MM.1S (cell line): ENCODE measurements at regions not wholly inside any gene's neighbourhood (a gene's known extent, or its start where the extent isn't known, plus 50 kb on each side); places are given as distances from the start of the nearest gene placed in this dataset.

Experiments used
- DNase-seq: peaks from one replicate; pipeline ENCODE4 v3.0.0-alpha.2; 2015
- H2AFZ ChIP-seq: fragments of 300-600 bp; sonication (generic); 2 replicates; pipeline ENCODE4 v1.6.0; 2016; ENCODE audit warnings: antibody characterized with exemption, low read length
- H3F3A ChIP-seq: fragments of 300-600 bp; sonication (generic); 2 replicates; pipeline ENCODE4 v1.6.1; 2016; ENCODE audit warnings: mild to moderate bottlenecking, antibody characterized with exemption, low read length, moderate library complexity, mixed read lengths; ENCODE audit not compliant: insufficient read depth
- H3K27ac ChIP-seq: fragments of 300-600 bp; sonication (generic); 2 replicates; pipeline ENCODE4 v1.5.1; 2016; ENCODE audit warnings: mild to moderate bottlenecking, low read length
- H3K27me3 ChIP-seq: fragments of 300-600 bp; sonication (generic); replicated peaks from 2 replicates; pipeline ENCODE4 v1.6.0; 2016; ENCODE audit warnings: low read length; ENCODE audit not compliant: insufficient read depth
- H3K36me3 ChIP-seq: fragments of 300-600 bp; sonication (generic); replicated peaks from 2 replicates; pipeline ENCODE4 v1.6.1; 2016; ENCODE audit warnings: mild to moderate bottlenecking, low read length, mixed read lengths; ENCODE audit not compliant: insufficient read depth
- H3K4me1 ChIP-seq: fragments of 300-600 bp; sonication (generic); 2 replicates; pipeline ENCODE4 v1.6.1; 2016; ENCODE audit warnings: low read length, mixed read lengths
- H3K4me2 ChIP-seq: fragments of 300-600 bp; sonication (generic); 2 replicates; pipeline ENCODE4 v1.6.0; 2016; ENCODE audit warnings: low read depth, low read length
- H3K4me3 ChIP-seq: fragments of 300-600 bp; sonication (generic); 2 replicates; pipeline ENCODE4 v1.5.1; 2016; ENCODE audit warnings: low read length, mixed read lengths
- H3K79me2 ChIP-seq: fragments of 300-600 bp; sonication (generic); 2 replicates; pipeline ENCODE4 v1.6.1; 2016; ENCODE audit warnings: mixed run types, low read length, mixed read lengths
- H3K9ac ChIP-seq: fragments of 300-600 bp; sonication (generic); 2 replicates; pipeline ENCODE4 v1.6.1; 2016; ENCODE audit warnings: low read length, mixed read lengths
- H3K9me2 ChIP-seq: fragments of 300-600 bp; sonication (generic); replicated peaks from 2 replicates; pipeline ENCODE4 v1.6.1; 2016; ENCODE audit warnings: mild to moderate bottlenecking, low read length, mixed read lengths; ENCODE audit not compliant: insufficient read depth
- H3K9me3 ChIP-seq: fragments of 300-600 bp; sonication (generic); replicated peaks from 2 replicates; pipeline ENCODE4 v1.6.1; 2016; ENCODE audit warnings: mild to moderate bottlenecking, low read length, mixed read lengths; ENCODE audit not compliant: insufficient read depth
- H4K20me1 ChIP-seq: fragments of 300-600 bp; sonication (generic); 2 replicates; pipeline ENCODE4 v1.6.1; 2016; ENCODE audit warnings: mild to moderate bottlenecking, low read length, moderate library complexity, mixed read lengths; ENCODE audit not compliant: insufficient read depth
- EZH2 ChIP-seq: fragments of 300-600 bp; sonication (generic); optimal IDR thresholded peaks from 2 replicates; pipeline ENCODE3; 2017; ENCODE audit warnings: low read depth, mild to moderate bottlenecking, antibody characterized with exemption, low read length, mixed read lengths
- EZH2phosphoT487 ChIP-seq: fragments of 300-600 bp; sonication (generic); IDR thresholded peaks from 2 replicates; pipeline ENCODE4 v1.6.1; 2018; ENCODE audit warnings: antibody characterized with exemption, low read length
- TF ChIP-seq, protein P1 (sequence below): fragments of 300-600 bp; sonication (generic); IDR thresholded peaks from 2 replicates; pipeline ENCODE4 v1.5.1; 2016; ENCODE audit warnings: antibody characterized with exemption, low read length, mixed read lengths

DNA sequence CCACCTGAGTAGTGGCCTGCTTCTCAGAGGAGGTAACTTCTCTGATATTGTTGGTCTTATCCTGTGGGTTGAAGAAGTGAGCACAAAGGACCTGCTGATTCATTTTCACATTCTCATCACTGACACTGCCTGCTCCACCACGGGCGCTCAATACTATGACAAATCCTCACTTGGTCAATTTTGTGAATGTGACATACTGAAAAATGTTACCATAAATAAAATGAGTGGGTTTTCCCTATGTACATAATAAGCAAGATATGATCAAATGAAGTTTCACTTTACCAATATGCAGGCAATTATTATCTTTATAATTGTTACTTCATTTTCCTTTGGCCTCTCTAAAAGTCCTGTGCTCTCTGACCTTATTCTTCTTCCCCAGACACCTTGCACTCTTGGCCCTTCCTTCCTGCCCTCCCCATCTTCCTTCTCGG, 71.5 kb upstream of the RIPOR2 start:
- H3K9ac ChIP-seq: no peak overlapping the region

DNA sequence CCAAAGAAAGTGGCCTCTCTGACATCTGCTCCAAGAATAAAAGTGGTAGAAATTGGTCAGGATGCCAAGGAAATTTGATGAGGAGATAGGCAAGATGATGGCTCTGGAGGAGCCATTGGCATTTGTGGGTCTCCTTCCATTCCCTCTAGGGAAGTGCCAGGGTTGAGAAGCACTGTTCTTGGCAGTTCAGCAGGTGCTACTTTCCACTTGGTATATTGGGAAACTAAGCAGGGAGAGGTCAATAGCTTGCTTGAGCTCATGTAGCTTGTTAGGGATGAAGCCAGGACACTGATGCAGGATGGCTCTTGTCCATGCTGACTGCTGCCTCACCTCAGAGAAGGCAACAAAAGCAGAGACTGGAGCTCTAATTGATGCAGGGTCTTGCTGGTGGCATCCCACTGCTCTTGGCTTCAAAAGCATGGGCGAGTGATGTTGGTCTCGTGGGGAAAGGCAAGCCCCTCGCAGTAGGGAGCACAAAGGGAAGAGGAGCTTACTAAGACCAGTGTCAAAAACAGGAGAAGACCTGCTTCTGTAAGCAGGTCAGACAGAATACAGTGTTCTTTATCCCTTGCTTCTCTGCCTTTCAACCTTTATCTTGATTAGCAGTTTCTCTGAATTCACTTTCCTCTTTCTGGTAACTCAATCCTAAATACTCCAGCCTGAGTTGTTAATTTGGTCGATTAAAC, 73.1 kb upstream of the RIPOR2 start:
- TF ChIP-seq, protein P1, sequence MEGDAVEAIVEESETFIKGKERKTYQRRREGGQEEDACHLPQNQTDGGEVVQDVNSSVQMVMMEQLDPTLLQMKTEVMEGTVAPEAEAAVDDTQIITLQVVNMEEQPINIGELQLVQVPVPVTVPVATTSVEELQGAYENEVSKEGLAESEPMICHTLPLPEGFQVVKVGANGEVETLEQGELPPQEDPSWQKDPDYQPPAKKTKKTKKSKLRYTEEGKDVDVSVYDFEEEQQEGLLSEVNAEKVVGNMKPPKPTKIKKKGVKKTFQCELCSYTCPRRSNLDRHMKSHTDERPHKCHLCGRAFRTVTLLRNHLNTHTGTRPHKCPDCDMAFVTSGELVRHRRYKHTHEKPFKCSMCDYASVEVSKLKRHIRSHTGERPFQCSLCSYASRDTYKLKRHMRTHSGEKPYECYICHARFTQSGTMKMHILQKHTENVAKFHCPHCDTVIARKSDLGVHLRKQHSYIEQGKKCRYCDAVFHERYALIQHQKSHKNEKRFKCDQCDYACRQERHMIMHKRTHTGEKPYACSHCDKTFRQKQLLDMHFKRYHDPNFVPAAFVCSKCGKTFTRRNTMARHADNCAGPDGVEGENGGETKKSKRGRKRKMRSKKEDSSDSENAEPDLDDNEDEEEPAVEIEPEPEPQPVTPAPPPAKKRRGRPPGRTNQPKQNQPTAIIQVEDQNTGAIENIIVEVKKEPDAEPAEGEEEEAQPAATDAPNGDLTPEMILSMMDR: no peak
- no peak for TF ChIP-seq EZH2phosphoT487
- no peak for TF ChIP-seq EZH2
- Histone ChIP-seq H3K9me2 (no peaks in the 10 kb centered on the region), H3F3A (no peaks in the 10 kb centered on the region), H3K9me3 (no peaks in the 10 kb centered on the region), H3K36me3 (no peaks in the 10 kb centered on the region), H4K20me1 (no peaks in the 10 kb centered on the region), H2AFZ (no peak overlapping the region), H3K79me2 (no peaks in the 10 kb centered on the region), H3K4me2 (no peak overlapping the region), H3K27ac (no peak overlapping the region), H3K9ac (no peak overlapping the region), H3K4me1 (peaks cover 12% of the 10 kb centered on the region), H3K4me3 (no peak overlapping the region), H3K27me3 (no peaks in the 10 kb centered on the region)
- DNase-seq: no peak

More for the DNA sequence above, 71.5 kb upstream of the RIPOR2 start:
- H3K27me3 ChIP-seq: no peaks in the 10 kb centered on the region
- no peak overlapping the region for H3K4me2 ChIP-seq
- no peaks in the 10 kb centered on the region for H3K36me3 ChIP-seq
- H3K9me2 ChIP-seq: no peaks in the 10 kb centered on the region
- TF ChIP-seq EZH2 (no peak), EZH2phosphoT487 (no peak)
- TF ChIP-seq, protein P1: no peak
- H3K4me3 ChIP-seq: no peak overlapping the region
- DNase-seq: no peak
- no peak overlapping the region for H2AFZ ChIP-seq
- H3F3A ChIP-seq: no peaks in the 10 kb centered on the region
- no peak overlapping the region for H3K27ac ChIP-seq
- H3K9me3 ChIP-seq: no peaks in the 10 kb centered on the region
- H3K4me1 ChIP-seq: peaks cover 12% of the 10 kb centered on the region
- H3K79me2 ChIP-seq: no peaks in the 10 kb centered on the region
- no peaks in the 10 kb centered on the region for H4K20me1 ChIP-seq

DNA sequence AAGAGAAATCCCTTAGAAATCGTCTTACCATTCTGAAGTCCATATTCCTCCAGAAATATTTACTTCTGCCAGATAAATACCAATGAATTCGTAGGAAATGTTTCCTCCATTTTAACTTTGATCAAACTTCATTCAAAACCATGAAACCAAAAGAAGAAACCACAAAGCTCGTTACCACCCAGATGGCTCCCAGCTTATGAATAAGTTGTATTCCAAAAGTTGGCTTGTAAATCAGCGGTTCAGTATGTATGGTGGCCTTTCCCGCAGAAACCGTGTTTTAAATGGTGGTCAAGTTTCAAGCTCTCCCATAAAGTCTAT, 73.6 kb upstream of the RIPOR2 start:
- H3K9me3 ChIP-seq: no peaks in the 10 kb centered on the region
- H3K27me3 ChIP-seq: no peaks in the 10 kb centered on the region
- H3K9ac ChIP-seq: no peak overlapping the region
- H3K27ac ChIP-seq: no peak overlapping the region
- TF ChIP-seq, protein P1: no peak
- TF ChIP-seq EZH2 (no peak), EZH2phosphoT487 (no peak)
- no peaks in the 10 kb centered on the region for H4K20me1 ChIP-seq
- no peak for DNase-seq
- H3K36me3 ChIP-seq: no peaks in the 10 kb centered on the region
- peaks cover 12% of the 10 kb centered on the region for H3K4me1 ChIP-seq
- H3F3A ChIP-seq: no peaks in the 10 kb centered on the region
- no peak overlapping the region for H2AFZ ChIP-seq
- no peaks in the 10 kb centered on the region for H3K9me2 ChIP-seq
- no peak overlapping the region for H3K4me3 ChIP-seq
- no peaks in the 10 kb centered on the region for H3K79me2 ChIP-seq
- no peak overlapping the region for H3K4me2 ChIP-seq
